Body of pancreas (tissue), 4 donors: ENCODE measurements at regions not wholly inside any gene's neighbourhood (a gene's known extent, or its start where the extent isn't known, plus 50 kb on each side); places are given as distances from the start of the nearest gene placed in this dataset.

Experiments
- CTCF ChIP-seq, 7 experiments: fragments of 450-650 bp in 4 of 7; fragments of 200-600 bp in 3 of 7; sonication (generic) in 3 of 7; IDR thresholded peaks; one replicate each; pipeline ENCODE4 v1.5.1; 2016 to 2019; ENCODE audit warnings: antibody characterized with exemption in 7 of 7
- POLR2A ChIP-seq, 3 donors: fragments of 450-650 bp; IDR thresholded peaks; one replicate each; pipeline ENCODE4 v1.6.1; 2016; ENCODE audit warnings: antibody characterized with exemption in 3 of 3, mild to moderate bottlenecking in 2 of 3

GRCh38 chr7:85757348-85757747 is 570.5 kb upstream of the SEMA3D start:
- TF ChIP-seq CTCF (IDR thresholded peaks at IDR 0.05) (no peak), POLR2A (IDR thresholded peaks at IDR 0.05) (no peak)
